Gastrocnemius medialis (tissue), 4 donors: ENCODE measurements at regions not wholly inside any gene's neighbourhood (a gene's known extent, or its start where the extent isn't known, plus 50 kb on each side); places are given as distances from the start of the nearest gene placed in this dataset.

Experiments used
- POLR2A ChIP-seq, 2 donors: fragments of 450-650 bp; IDR thresholded peaks; one replicate each; pipeline ENCODE4 v1.6.1; 2017; ENCODE audit warnings: antibody characterized with exemption in 2 of 2, mild to moderate bottlenecking in 2 of 2, moderate library complexity in 2 of 2
- TF ChIP-seq, protein P1 (sequence below), 5 experiments: fragments of 450-650 bp in 3 of 5; fragments of 200-600 bp in 2 of 5; sonication (generic) in 2 of 5; IDR thresholded peaks in 4 of 5; conservative IDR thresholded peaks in 1 of 5; 1 replicate in 4 of 5; 2 replicates in 1 of 5; pipeline ENCODE4 v1.5.1; 2016 to 2019; ENCODE audit warnings: antibody characterized with exemption in 5 of 5, mild to moderate bottlenecking in 3 of 5, moderate library complexity in 3 of 5

- TF ChIP-seq, protein P1, sequence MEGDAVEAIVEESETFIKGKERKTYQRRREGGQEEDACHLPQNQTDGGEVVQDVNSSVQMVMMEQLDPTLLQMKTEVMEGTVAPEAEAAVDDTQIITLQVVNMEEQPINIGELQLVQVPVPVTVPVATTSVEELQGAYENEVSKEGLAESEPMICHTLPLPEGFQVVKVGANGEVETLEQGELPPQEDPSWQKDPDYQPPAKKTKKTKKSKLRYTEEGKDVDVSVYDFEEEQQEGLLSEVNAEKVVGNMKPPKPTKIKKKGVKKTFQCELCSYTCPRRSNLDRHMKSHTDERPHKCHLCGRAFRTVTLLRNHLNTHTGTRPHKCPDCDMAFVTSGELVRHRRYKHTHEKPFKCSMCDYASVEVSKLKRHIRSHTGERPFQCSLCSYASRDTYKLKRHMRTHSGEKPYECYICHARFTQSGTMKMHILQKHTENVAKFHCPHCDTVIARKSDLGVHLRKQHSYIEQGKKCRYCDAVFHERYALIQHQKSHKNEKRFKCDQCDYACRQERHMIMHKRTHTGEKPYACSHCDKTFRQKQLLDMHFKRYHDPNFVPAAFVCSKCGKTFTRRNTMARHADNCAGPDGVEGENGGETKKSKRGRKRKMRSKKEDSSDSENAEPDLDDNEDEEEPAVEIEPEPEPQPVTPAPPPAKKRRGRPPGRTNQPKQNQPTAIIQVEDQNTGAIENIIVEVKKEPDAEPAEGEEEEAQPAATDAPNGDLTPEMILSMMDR (IDR thresholded peaks at IDR 0.05 in 4 of 5, conservative IDR thresholded peaks at IDR 0.05 in 1 of 5) = no peak
- no peak for TF ChIP-seq POLR2A (IDR thresholded peaks at IDR 0.05)
Observed at GRCh38 chr6:752438-752837, 59.5 kb upstream of the EXOC2 start.
